ENCODE measurements at regions not wholly inside any gene's neighbourhood (a gene's known extent, or its start where the extent isn't known, plus 50 kb on each side); places are given as distances from the start of the nearest gene placed in this dataset.

DNA sequence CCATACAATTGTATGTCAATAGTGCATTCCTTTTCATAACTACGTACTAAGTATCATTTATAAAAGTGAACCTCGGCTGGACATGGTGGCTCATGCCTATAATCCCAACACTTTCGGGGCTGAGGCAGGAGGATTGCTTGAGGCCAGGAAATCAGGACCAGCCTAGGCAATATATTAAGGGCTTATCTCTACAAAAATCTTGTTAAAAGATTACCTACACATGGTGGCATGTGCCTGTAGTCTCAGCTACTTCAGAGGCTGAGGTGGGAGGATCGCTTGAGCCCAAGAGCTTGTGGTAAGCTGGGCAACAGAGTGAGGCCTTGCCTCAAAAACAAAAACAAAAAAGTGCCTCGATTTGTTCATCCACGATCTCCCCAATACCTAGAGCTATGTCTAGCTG lies 449.7 kb upstream of the SULF2 start:
- RAD21 ChIA-PET (ENCODE audit: unreplicated experiment): interaction anchor here (1.3 kb wide), 1 partner anchor 386 kb away, joined by 4 read pairs; no protein-coding TSS in a partner anchor
- Histone ChIP-seq H3K27me3 (replicated peaks in 1 of 2; ENCODE audit: control insufficient read depth in 2 of 2, insufficient read depth in 2 of 2, low read length in 1 of 2) (no peaks in the 10 kb centered on the region; a peak in 1 of 4 replicates), H4K20me1 (ENCODE audit: control insufficient read depth, insufficient read depth) (no peaks in the 10 kb centered on the region), H3K27ac (ENCODE audit: control insufficient read depth, insufficient read depth) (no peak overlapping the region), H3K9me3 (replicated peaks; ENCODE audit: control insufficient read depth, insufficient read depth, low read length) (peaks cover 3% of the 10 kb centered on the region; the same call in 1 of the 3 replicates), H2AFZ (ENCODE audit: control insufficient read depth, low read depth, low read length) (no peak overlapping the region), H3K4me2 (ENCODE audit: control insufficient read depth, insufficient read depth) (no peak overlapping the region), H3K36me3 (ENCODE audit: control insufficient read depth in 2 of 2, insufficient read depth in 2 of 2, low read length in 1 of 2) (no peaks in the 10 kb centered on the region), H3K4me3 (no peak overlapping the region), H3K4me1 (ENCODE audit: control insufficient read depth, insufficient read depth, low read length) (no peaks in the 10 kb centered on the region), H3K79me2 (ENCODE audit: control insufficient read depth, insufficient read depth, low read length) (no peaks in the 10 kb centered on the region), H3K9ac (ENCODE audit: control insufficient read depth, insufficient read depth, low read length) (no peak overlapping the region)
- TF ChIP-seq MEF2A (IDR thresholded peaks at IDR 0.05; ENCODE audit: insufficient read depth, low read depth, low read length): no peak
- no peak for TF ChIP-seq POU2F2 (IDR thresholded peaks at IDR 0.05; ENCODE audit: borderline replicate concordance, low read depth, low read length)
- no peak for TF ChIP-seq SMAD5 (IDR thresholded peaks at IDR 0.05; ENCODE audit: low read depth)
- TF ChIP-seq, protein P1, sequence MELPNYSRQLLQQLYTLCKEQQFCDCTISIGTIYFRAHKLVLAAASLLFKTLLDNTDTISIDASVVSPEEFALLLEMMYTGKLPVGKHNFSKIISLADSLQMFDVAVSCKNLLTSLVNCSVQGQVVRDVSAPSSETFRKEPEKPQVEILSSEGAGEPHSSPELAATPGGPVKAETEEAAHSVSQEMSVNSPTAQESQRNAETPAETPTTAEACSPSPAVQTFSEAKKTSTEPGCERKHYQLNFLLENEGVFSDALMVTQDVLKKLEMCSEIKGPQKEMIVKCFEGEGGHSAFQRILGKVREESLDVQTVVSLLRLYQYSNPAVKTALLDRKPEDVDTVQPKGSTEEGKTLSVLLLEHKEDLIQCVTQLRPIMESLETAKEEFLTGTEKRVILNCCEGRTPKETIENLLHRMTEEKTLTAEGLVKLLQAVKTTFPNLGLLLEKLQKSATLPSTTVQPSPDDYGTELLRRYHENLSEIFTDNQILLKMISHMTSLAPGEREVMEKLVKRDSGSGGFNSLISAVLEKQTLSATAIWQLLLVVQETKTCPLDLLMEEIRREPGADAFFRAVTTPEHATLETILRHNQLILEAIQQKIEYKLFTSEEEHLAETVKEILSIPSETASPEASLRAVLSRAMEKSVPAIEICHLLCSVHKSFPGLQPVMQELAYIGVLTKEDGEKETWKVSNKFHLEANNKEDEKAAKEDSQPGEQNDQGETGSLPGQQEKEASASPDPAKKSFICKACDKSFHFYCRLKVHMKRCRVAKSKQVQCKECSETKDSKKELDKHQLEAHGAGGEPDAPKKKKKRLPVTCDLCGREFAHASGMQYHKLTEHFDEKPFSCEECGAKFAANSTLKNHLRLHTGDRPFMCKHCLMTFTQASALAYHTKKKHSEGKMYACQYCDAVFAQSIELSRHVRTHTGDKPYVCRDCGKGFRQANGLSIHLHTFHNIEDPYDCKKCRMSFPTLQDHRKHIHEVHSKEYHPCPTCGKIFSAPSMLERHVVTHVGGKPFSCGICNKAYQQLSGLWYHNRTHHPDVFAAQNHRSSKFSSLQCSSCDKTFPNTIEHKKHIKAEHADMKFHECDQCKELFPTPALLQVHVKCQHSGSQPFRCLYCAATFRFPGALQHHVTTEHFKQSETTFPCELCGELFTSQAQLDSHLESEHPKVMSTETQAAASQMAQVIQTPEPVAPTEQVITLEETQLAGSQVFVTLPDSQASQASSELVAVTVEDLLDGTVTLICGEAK (IDR thresholded peaks at IDR 0.05; ENCODE audit: borderline replicate concordance): no peak
- TF ChIP-seq, protein P2, sequence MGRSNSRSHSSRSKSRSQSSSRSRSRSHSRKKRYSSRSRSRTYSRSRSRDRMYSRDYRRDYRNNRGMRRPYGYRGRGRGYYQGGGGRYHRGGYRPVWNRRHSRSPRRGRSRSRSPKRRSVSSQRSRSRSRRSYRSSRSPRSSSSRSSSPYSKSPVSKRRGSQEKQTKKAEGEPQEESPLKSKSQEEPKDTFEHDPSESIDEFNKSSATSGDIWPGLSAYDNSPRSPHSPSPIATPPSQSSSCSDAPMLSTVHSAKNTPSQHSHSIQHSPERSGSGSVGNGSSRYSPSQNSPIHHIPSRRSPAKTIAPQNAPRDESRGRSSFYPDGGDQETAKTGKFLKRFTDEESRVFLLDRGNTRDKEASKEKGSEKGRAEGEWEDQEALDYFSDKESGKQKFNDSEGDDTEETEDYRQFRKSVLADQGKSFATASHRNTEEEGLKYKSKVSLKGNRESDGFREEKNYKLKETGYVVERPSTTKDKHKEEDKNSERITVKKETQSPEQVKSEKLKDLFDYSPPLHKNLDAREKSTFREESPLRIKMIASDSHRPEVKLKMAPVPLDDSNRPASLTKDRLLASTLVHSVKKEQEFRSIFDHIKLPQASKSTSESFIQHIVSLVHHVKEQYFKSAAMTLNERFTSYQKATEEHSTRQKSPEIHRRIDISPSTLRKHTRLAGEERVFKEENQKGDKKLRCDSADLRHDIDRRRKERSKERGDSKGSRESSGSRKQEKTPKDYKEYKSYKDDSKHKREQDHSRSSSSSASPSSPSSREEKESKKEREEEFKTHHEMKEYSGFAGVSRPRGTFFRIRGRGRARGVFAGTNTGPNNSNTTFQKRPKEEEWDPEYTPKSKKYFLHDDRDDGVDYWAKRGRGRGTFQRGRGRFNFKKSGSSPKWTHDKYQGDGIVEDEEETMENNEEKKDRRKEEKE (IDR thresholded peaks at IDR 0.05): no peak
- TF ChIP-seq YY1 (IDR thresholded peaks at IDR 0.05; ENCODE audit: low read depth, low read length): no peak
- intact Hi-C loops (cut with micrococcal nuclease; ENCODE audit: unreplicated experiment): no loop called here
- WGBS (ENCODE audit: insufficient coverage, insufficient replicate concordance, low lambda C conversion rate, missing lambda C conversion rate): 29% methylated on average over 6 of the region's 6 CpGs
- POLR2A ChIA-PET: no interaction called here
- in situ Hi-C loops (cut with MboI): no loop called here
- FAIRE-seq (no peak), DNase-seq (ENCODE audit: low read depth, low spot score) (no peak), ATAC-seq (no peak)
- CTCF ChIA-PET: interaction anchor here (1.0 to 1.6 kb wide), 2 partner anchors 61 to 386 kb away, joined by 3 to 5 read pairs; no protein-coding TSS in a partner anchor
- no TSS peak for BruUV-seq (replicated peaks)
- SMC1A ChIA-PET (ENCODE audit: uncharacterized antibody, unreplicated experiment): no interaction called here
